Kidney (tissue), 13 donors: ENCODE measurements at regions not wholly inside any gene's neighbourhood (a gene's known extent, or its start where the extent isn't known, plus 50 kb on each side); places are given as distances from the start of the nearest gene placed in this dataset.
A peak's percentile ranks its signal among the peaks of the same experiment; 100 is the strongest.

ENCODE experiments used
- DNase-seq, 5 donors: peaks; one replicate each; pipeline ENCODE4 v3.0.0-alpha.2; 2013 to 2020
- FAIRE-seq: peaks from 2 replicates; lab custom pipeline; 2012; peaks lifted over from hg19 to GRCh38; lab: Jason Lieb, UNC
- H3K27ac ChIP-seq, 2 donors: one replicate each; pipeline ENCODE4 v1.7.0; 2013; ENCODE audit warnings: low read depth in 2 of 2, low read length in 2 of 2, inconsistent platforms in 1 of 2
- H3K27me3 ChIP-seq: one replicate; pipeline ENCODE4 v1.7.1; 2013; ENCODE audit warnings: low read length, inconsistent platforms; ENCODE audit not compliant: control insufficient read depth, insufficient read depth
- H3K36me3 ChIP-seq, 3 donors: one replicate each; pipeline versions ENCODE4 v1.7.0 to v1.7.1; 2013; ENCODE audit warnings: low read length in 3 of 3, control low read depth in 1 of 3, inconsistent platforms in 1 of 3; ENCODE audit not compliant: insufficient read depth in 3 of 3, control insufficient read depth in 2 of 3
- H3K4me1 ChIP-seq, 3 donors: one replicate each; pipeline versions ENCODE4 v1.7.0 to v1.7.1; 2013; ENCODE audit warnings: low read length in 3 of 3, inconsistent platforms in 1 of 3, low read depth in 1 of 3; ENCODE audit not compliant: control insufficient read depth in 2 of 3, insufficient read depth in 2 of 3
- H3K4me3 ChIP-seq, 3 donors: one replicate each; pipeline versions ENCODE4 v1.7.0 to v1.8.1; 2013; ENCODE audit warnings: low read length in 3 of 3, control low read depth in 1 of 3, inconsistent platforms in 1 of 3
- H3K9ac ChIP-seq, 3 donors: one replicate each; pipeline versions ENCODE4 v1.7.0 to v1.7.1; 2013; ENCODE audit warnings: low read length in 3 of 3, control low read depth in 1 of 3, inconsistent platforms in 1 of 3
- H3K9me3 ChIP-seq, 3 donors: one replicate each; pipeline versions ENCODE4 v1.7.0 to v1.7.1; 2013; ENCODE audit warnings: low read length in 3 of 3, control low read depth in 1 of 3, inconsistent platforms in 1 of 3; ENCODE audit not compliant: control insufficient read depth in 2 of 3, insufficient read depth in 1 of 3
- intact Hi-C: fragments of 100-400 bp; cut with DNase I; formaldehyde crosslinking; loops from one replicate; pipeline ENCODE4 v1.11.1; 2022
- TF ChIP-seq, protein P1 (sequence below): IDR thresholded peaks from 3 replicates; pipeline ENCODE4 v1.5.1; 2012; ENCODE audit warnings: mild to moderate bottlenecking, moderate library complexity, borderline replicate concordance; ENCODE audit not compliant: insufficient read depth; ENCODE audit errors: extremely low read depth
- donor health status: control.
- donor health status: control.
- donor health status: control.
- donor health status: control.
- donor health status: control.
- donor health status: DM: yes; HTN: yes; CAD: no.
- donor health status: Normal renal cell carcinoma (clear cell type).

DNA sequence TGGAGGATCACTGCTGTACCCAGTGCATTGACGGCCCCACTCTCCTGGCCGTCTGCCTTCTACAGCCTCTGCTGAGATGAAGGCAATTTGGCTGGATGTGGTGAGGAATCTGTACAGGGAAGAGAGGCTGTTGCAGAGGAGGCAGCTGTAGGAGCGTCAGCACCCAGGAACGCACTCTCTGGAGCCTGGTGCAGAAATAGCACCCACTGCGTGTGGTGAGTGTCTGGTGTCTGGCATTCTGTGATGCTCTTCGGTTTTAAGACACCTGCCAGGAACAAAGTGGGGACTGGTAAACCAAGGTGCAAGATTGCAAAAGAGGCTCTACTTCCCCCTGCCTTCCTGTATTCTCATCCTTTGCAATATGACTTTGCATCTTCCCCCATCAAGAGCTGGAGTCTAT, 187.5 kb upstream of the SDK2 start:
- FAIRE-seq: no peak
- TF ChIP-seq, protein P1, sequence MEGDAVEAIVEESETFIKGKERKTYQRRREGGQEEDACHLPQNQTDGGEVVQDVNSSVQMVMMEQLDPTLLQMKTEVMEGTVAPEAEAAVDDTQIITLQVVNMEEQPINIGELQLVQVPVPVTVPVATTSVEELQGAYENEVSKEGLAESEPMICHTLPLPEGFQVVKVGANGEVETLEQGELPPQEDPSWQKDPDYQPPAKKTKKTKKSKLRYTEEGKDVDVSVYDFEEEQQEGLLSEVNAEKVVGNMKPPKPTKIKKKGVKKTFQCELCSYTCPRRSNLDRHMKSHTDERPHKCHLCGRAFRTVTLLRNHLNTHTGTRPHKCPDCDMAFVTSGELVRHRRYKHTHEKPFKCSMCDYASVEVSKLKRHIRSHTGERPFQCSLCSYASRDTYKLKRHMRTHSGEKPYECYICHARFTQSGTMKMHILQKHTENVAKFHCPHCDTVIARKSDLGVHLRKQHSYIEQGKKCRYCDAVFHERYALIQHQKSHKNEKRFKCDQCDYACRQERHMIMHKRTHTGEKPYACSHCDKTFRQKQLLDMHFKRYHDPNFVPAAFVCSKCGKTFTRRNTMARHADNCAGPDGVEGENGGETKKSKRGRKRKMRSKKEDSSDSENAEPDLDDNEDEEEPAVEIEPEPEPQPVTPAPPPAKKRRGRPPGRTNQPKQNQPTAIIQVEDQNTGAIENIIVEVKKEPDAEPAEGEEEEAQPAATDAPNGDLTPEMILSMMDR: no peak
- H3K9ac ChIP-seq: no peak overlapping the region

DNA sequence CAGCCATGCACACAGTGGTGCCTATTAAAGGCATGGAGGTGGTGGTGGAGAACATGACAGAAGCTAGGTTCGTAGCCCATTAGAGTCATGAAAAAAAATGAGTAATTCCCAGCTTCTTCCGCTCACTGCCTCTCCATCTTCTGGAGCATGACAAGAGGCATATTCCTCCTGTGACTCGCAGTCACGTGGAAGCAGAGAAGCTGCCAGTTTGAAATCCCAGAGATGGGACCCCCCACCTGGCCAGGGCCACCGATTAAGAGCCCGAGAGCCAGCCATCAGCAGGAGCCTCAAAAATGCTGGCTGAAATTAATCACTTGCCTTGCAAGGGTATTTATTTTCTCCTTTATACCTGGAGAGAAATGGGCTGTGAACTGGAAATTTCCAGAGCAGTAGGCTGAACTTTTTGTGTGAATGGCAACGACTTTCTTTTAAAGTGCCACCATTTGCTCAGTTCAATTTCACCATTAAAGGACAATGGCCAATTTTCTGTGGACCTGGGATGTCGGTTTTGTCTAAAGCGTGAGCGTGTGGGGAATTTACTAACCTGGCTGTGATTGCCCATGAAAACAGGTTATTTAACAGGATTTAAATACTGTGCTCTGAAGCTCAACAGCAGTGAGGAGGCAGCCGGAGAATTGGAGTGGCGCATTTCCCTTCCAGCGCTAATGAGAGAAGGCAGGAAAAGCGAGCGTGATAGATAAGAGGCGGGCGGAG, 189.7 kb upstream of the SDK2 start:
- peak in 4 of 5 donors; percentile 19 to 54 (median 30) for DNase-seq
- no peaks in the 10 kb centered on the region for H3K4me1 ChIP-seq
- TF ChIP-seq, protein P1: no peak
- H3K4me3 ChIP-seq: no peak overlapping the region
- H3K27ac ChIP-seq: no peak overlapping the region
- intact Hi-C loops: no loop called here
- H3K27me3 ChIP-seq: no peaks in the 10 kb centered on the region
- H3K9me3 ChIP-seq: no peaks in the 10 kb centered on the region
- no peak overlapping the region for H3K9ac ChIP-seq
- H3K36me3 ChIP-seq: no peaks in the 10 kb centered on the region
- FAIRE-seq: no peak

More for the DNA sequence above, 187.5 kb upstream of the SDK2 start:
- H3K9me3 ChIP-seq: no peaks in the 10 kb centered on the region
- no peak overlapping the region for H3K27ac ChIP-seq
- no peak overlapping the region for H3K4me3 ChIP-seq
- no peaks in the 10 kb centered on the region for H3K36me3 ChIP-seq
- peak in 1 of 5 donors; percentile 22 for DNase-seq
- intact Hi-C loops: no loop called here
- H3K4me1 ChIP-seq: peaks cover 0 to 4% (median 0%) of the 10 kb centered on the region in 3 donors
- H3K27me3 ChIP-seq: no peaks in the 10 kb centered on the region

DNA sequence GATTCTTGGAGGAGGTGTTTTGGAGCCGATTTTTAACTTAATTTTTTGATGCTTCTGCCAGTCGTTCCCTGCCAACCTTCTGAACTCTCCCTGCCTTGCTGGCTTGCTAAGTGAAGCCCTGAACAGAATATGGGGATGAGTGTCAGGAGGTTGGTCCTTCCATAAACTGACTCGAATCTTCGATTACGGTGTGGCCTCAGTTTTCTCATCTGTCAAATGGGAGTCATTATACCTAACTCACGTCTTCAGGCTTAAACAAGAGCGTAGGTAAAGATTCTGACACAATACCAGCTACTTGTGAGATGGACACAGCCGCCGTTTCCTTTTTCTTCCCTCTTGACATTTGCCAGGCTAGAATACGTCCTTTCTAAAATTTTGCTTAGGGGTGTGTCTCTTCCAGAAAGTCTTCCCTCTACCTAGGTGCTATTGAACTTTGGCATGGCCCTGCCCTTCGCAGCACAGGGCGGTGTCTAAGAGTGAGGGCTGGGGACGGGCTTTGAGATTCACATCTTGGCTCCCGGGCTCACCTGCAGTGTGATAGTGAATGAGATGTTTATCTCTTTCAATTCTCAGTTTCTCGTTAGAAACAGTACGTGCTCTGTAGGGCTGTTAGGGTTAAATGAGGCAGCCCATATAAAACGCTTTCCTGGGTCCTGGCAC, 190.6 kb upstream of the SDK2 start:
- intact Hi-C loops: no loop called here
- H3K4me3 ChIP-seq: no peak overlapping the region
- no peak for FAIRE-seq
- H3K27ac ChIP-seq: no peak overlapping the region
- H3K4me1 ChIP-seq: no peaks in the 10 kb centered on the region
- no peaks in the 10 kb centered on the region for H3K9me3 ChIP-seq
- no peak overlapping the region for H3K9ac ChIP-seq
- no peaks in the 10 kb centered on the region for H3K27me3 ChIP-seq
- no peaks in the 10 kb centered on the region for H3K36me3 ChIP-seq
- TF ChIP-seq, protein P1: no peak
- DNase-seq: peak in 1 of 5 donors; percentile 8
